Suprapubic skin (tissue), 4 donors: ENCODE measurements at regions not wholly inside any gene's neighbourhood (a gene's known extent, or its start where the extent isn't known, plus 50 kb on each side); places are given as distances from the start of the nearest gene placed in this dataset.

Experiments
- DNase-seq, 2 donors: peaks; one replicate each; pipeline ENCODE4 v3.0.0-alpha.2; 2019; ENCODE audit warnings: low spot score in 2 of 2
- H3K27ac ChIP-seq: fragments of 200-600 bp; sonication (generic); one replicate; pipeline ENCODE4 v1.5.1; 2019
- H3K27me3 ChIP-seq: fragments of 200-600 bp; sonication (generic); one replicate; pipeline ENCODE4 v1.5.1; 2019
- H3K36me3 ChIP-seq: fragments of 200-600 bp; sonication (generic); one replicate; pipeline ENCODE4 v1.5.1; 2019
- H3K4me1 ChIP-seq: fragments of 200-600 bp; sonication (generic); one replicate; pipeline ENCODE4 v1.5.1; 2019
- H3K4me3 ChIP-seq: fragments of 200-600 bp; sonication (generic); one replicate; pipeline ENCODE4 v1.5.1; 2019; ENCODE audit warnings: mild to moderate bottlenecking
- H3K9me3 ChIP-seq: fragments of 200-600 bp; sonication (generic); one replicate; pipeline ENCODE4 v1.5.1; 2019
- EP300 ChIP-seq: sonication (generic); formaldehyde crosslinking; IDR thresholded peaks from one replicate; pipeline ENCODE4 v1.6.1; 2017; ENCODE audit warnings: antibody characterized with exemption
- POLR2A ChIP-seq, 2 donors: fragments of 450-650 bp; IDR thresholded peaks; one replicate each; pipeline ENCODE4 v1.6.1; 2017; ENCODE audit warnings: antibody characterized with exemption in 2 of 2, mild to moderate bottlenecking in 2 of 2, moderate library complexity in 2 of 2
- POLR2AphosphoS5 ChIP-seq, 3 donors: sonication (generic); formaldehyde crosslinking; IDR thresholded peaks; one replicate each; pipeline ENCODE4 v1.6.1; 2017; ENCODE audit warnings: antibody characterized with exemption in 3 of 3
- WGBS: methylation state at CpG from one replicate; pipeline ENCODE4 v1.1.5; 2018; 5-methylcytosine and 5-hydroxymethylcytosine counted together
- TF ChIP-seq, protein P1 (sequence below), 2 donors: fragments of 200-600 bp in 1 of 2; fragments of 450-650 bp in 1 of 2; sonication (generic) in 1 of 2; IDR thresholded peaks; one replicate each; pipeline ENCODE4 v1.5.1; 2016 to 2019; ENCODE audit warnings: antibody characterized with exemption in 2 of 2, mild to moderate bottlenecking in 1 of 2, moderate library complexity in 1 of 2

GRCh38 chr20:37590938-37591490 is 63.3 kb upstream of the BLCAP start:
- 76% methylated on average over 7 of the region's 10 CpGs for WGBS
- H3K36me3 ChIP-seq = no peaks in the 10 kb centered on the region

DNA sequence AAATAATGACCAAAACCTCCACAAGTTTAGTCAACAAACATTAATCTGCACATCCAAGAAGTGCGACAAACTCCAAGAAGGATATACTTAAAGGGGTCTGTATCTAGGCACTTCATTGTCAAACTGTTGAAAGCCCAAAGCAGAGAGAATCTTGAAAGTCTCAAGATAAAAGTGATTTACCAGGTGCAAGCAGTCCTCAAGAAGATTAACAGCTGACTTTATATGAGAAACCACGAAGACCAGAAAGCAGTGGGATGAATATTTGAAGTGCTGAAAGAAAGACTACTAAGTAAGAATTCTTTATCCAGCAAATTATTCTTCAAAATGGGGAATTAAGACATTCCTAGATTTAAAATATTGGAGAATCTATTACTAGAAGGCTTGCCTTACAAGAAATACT is 58.4 kb upstream of the BLCAP start:
- no peaks in the 10 kb centered on the region for H3K4me1 ChIP-seq
- H3K36me3 ChIP-seq = no peaks in the 10 kb centered on the region
- TF ChIP-seq POLR2AphosphoS5 (IDR thresholded peaks at IDR 0.05) (no peak), EP300 (no peak), POLR2A (IDR thresholded peaks at IDR 0.05) (no peak)
- TF ChIP-seq, protein P1, sequence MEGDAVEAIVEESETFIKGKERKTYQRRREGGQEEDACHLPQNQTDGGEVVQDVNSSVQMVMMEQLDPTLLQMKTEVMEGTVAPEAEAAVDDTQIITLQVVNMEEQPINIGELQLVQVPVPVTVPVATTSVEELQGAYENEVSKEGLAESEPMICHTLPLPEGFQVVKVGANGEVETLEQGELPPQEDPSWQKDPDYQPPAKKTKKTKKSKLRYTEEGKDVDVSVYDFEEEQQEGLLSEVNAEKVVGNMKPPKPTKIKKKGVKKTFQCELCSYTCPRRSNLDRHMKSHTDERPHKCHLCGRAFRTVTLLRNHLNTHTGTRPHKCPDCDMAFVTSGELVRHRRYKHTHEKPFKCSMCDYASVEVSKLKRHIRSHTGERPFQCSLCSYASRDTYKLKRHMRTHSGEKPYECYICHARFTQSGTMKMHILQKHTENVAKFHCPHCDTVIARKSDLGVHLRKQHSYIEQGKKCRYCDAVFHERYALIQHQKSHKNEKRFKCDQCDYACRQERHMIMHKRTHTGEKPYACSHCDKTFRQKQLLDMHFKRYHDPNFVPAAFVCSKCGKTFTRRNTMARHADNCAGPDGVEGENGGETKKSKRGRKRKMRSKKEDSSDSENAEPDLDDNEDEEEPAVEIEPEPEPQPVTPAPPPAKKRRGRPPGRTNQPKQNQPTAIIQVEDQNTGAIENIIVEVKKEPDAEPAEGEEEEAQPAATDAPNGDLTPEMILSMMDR (IDR thresholded peaks at IDR 0.05) = no peak
- no peak overlapping the region for H3K4me3 ChIP-seq
- no peak overlapping the region for H3K27ac ChIP-seq
- H3K27me3 ChIP-seq = peaks cover 25% of the 10 kb centered on the region
- WGBS = 78% methylated on average over 2 of the region's 2 CpGs
- no peak for DNase-seq
- no peaks in the 10 kb centered on the region for H3K9me3 ChIP-seq

More at GRCh38 chr20:37590938-37591490, 63.3 kb upstream of the BLCAP start:
- TF ChIP-seq POLR2A (IDR thresholded peaks at IDR 0.05) (no peak), POLR2AphosphoS5 (IDR thresholded peaks at IDR 0.05) (no peak), EP300 (no peak)
- TF ChIP-seq, protein P1 (IDR thresholded peaks at IDR 0.05) = no peak
- peaks cover 25% of the 10 kb centered on the region for H3K27me3 ChIP-seq
- no peaks in the 10 kb centered on the region for H3K9me3 ChIP-seq
- no peaks in the 10 kb centered on the region for H3K4me1 ChIP-seq
- no peak overlapping the region for H3K4me3 ChIP-seq
- DNase-seq = no peak
- no peak overlapping the region for H3K27ac ChIP-seq

GRCh38 chr20:37584238-37584807 is 56.6 kb upstream of the BLCAP start:
- Histone ChIP-seq H3K4me1 (no peaks in the 10 kb centered on the region), H3K36me3 (no peaks in the 10 kb centered on the region), H3K27me3 (peaks cover 39% of the 10 kb centered on the region), H3K9me3 (no peaks in the 10 kb centered on the region), H3K27ac (no peak overlapping the region), H3K4me3 (no peak overlapping the region)
- DNase-seq = no peak
- TF ChIP-seq POLR2A (IDR thresholded peaks at IDR 0.05) = no peak
- TF ChIP-seq EP300 = no peak
- TF ChIP-seq POLR2AphosphoS5 (IDR thresholded peaks at IDR 0.05) = no peak
- TF ChIP-seq, protein P1 (IDR thresholded peaks at IDR 0.05) = no peak
- WGBS = 81% methylated on average over 5 of the region's 5 CpGs

DNA sequence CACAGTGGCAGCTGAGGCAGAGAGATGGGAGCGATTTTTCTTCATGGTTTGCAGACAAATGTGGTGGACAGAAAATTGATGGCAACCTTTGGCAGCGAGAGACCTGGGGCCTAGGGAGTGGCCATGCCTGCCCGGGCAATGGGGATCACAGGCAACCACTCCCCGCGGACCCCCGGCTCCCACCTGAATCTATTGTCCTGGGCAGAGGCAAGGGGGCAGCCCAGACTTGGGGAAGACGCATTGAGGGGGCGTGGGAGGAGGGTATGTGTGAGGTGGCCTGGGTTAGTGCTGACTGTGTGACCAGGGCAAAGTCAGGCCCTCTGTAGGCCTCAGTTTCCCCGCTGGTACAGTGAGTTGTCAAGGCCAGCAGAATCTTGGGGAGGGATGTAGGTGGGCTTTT is 53.6 kb upstream of the BLCAP start:
- H3K27me3 ChIP-seq = peaks cover 39% of the 10 kb centered on the region

GRCh38 chr20:37580069-37580468 is 52.4 kb upstream of the BLCAP start:
- Histone ChIP-seq H3K4me3 (no peak overlapping the region), H3K36me3 (no peaks in the 10 kb centered on the region), H3K9me3 (no peaks in the 10 kb centered on the region), H3K27me3 (peaks cover 38% of the 10 kb centered on the region), H3K4me1 (no peaks in the 10 kb centered on the region), H3K27ac (no peak overlapping the region)
- no peak for DNase-seq
- 11% methylated on average over 2 of the region's 2 CpGs for WGBS
- TF ChIP-seq POLR2A (IDR thresholded peaks at IDR 0.05) (no peak), EP300 (no peak), POLR2AphosphoS5 (IDR thresholded peaks at IDR 0.05) (no peak)
- TF ChIP-seq, protein P1 (IDR thresholded peaks at IDR 0.05) = no peak

More for the DNA sequence above, 53.6 kb upstream of the BLCAP start:
- Histone ChIP-seq H3K27ac (no peak overlapping the region), H3K4me3 (no peak overlapping the region), H3K4me1 (no peaks in the 10 kb centered on the region), H3K36me3 (no peaks in the 10 kb centered on the region), H3K9me3 (no peaks in the 10 kb centered on the region)
- 67% methylated on average over 1 of the region's 9 CpGs for WGBS
- TF ChIP-seq, protein P1 (IDR thresholded peaks at IDR 0.05) = no peak
- TF ChIP-seq EP300 (no peak), POLR2AphosphoS5 (IDR thresholded peaks at IDR 0.05) (no peak), POLR2A (IDR thresholded peaks at IDR 0.05) (no peak)
- no peak for DNase-seq
